ENCODE measurements at regions not wholly inside any gene's neighbourhood (a gene's known extent, or its start where the extent isn't known, plus 50 kb on each side); places are given as distances from the start of the nearest gene placed in this dataset.

GRCh38 chr5:24073107-24073506 is 565.7 kb downstream of the PRDM9 start:
- Histone ChIP-seq H3K36me3 (no peaks in the 10 kb centered on the region), H3K27ac (no peak overlapping the region), H3K4me3 (replicated peaks in 1 of 3) (no peak overlapping the region), H3K9me3 (no peaks in the 10 kb centered on the region), H3K4me1 (no peaks in the 10 kb centered on the region), H3K27me3 (no peaks in the 10 kb centered on the region)
- DNase-seq: no peak
- 62 to 68% methylated on average over 4 of the region's 4 CpGs for WGBS, 2 donors
- TF ChIP-seq, protein P1, sequence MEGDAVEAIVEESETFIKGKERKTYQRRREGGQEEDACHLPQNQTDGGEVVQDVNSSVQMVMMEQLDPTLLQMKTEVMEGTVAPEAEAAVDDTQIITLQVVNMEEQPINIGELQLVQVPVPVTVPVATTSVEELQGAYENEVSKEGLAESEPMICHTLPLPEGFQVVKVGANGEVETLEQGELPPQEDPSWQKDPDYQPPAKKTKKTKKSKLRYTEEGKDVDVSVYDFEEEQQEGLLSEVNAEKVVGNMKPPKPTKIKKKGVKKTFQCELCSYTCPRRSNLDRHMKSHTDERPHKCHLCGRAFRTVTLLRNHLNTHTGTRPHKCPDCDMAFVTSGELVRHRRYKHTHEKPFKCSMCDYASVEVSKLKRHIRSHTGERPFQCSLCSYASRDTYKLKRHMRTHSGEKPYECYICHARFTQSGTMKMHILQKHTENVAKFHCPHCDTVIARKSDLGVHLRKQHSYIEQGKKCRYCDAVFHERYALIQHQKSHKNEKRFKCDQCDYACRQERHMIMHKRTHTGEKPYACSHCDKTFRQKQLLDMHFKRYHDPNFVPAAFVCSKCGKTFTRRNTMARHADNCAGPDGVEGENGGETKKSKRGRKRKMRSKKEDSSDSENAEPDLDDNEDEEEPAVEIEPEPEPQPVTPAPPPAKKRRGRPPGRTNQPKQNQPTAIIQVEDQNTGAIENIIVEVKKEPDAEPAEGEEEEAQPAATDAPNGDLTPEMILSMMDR (IDR thresholded peaks at IDR 0.05): no peak
- no peak for TF ChIP-seq POLR2A (IDR thresholded peaks at IDR 0.05)
- intact Hi-C loops (cut with DNase I): no loop called here

GRCh38 chr5:24080046-24080445 is 564.7 kb downstream of the CDH10 start:
- Histone ChIP-seq H3K27ac (no peak overlapping the region), H3K4me1 (no peaks in the 10 kb centered on the region), H3K27me3 (no peaks in the 10 kb centered on the region), H3K4me3 (replicated peaks in 1 of 3) (no peak overlapping the region), H3K9me3 (no peaks in the 10 kb centered on the region), H3K36me3 (no peaks in the 10 kb centered on the region)
- WGBS, 2 donors: 56 to 73% methylated on average over 2 of the region's 2 CpGs
- intact Hi-C loops (cut with DNase I): no loop called here
- DNase-seq: no peak
- TF ChIP-seq POLR2A (IDR thresholded peaks at IDR 0.05): no peak
- TF ChIP-seq, protein P1 (IDR thresholded peaks at IDR 0.05): no peak

DNA sequence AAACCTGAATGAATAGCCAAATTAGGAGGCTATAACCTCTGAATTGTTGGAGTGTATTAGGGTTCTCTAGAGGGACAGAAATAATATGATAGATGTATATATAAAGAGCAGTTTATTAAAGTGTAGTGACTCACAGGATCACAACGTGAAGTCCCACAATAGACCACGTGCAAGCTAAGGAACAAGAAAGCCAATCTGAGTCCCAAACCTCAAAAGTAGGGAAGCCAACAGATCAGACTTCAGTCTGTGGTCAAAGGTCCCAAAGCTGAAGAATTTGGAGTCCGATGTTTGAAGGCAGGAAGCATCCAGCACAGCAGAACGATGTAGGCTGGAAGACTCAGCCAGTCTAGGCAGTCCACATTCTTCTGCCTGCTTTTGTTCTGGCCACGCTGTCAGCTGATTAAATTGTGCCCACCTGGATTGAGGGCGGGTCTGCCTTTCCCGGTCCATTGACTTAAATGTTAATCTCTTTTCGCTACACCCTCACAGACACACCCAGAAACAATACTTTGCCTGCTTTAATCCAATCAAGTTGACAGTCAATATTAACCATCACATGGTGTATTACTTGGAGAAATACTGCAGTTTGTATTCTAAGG is 550.6 kb downstream of the CDH10 start:
- no peak for DNase-seq
- intact Hi-C loops (cut with DNase I): no loop called here
- 66 to 70% methylated on average over 8 of the region's 8 CpGs for WGBS, 2 donors
- H3K4me1 ChIP-seq: no peaks in the 10 kb centered on the region
- no peak overlapping the region for H3K27ac ChIP-seq
- TF ChIP-seq, protein P1 (IDR thresholded peaks at IDR 0.05): no peak
- no peak for TF ChIP-seq POLR2A (IDR thresholded peaks at IDR 0.05)
- no peaks in the 10 kb centered on the region for H3K9me3 ChIP-seq
- H3K4me3 ChIP-seq (replicated peaks in 1 of 3): no peak overlapping the region
- no peaks in the 10 kb centered on the region for H3K36me3 ChIP-seq
- no peaks in the 10 kb centered on the region for H3K27me3 ChIP-seq

GRCh38 chr5:24102010-24102409 is 542.8 kb downstream of the CDH10 start:
- Histone ChIP-seq H3K9me3 (no peaks in the 10 kb centered on the region), H3K27ac (no peak overlapping the region), H3K4me1 (no peaks in the 10 kb centered on the region), H3K36me3 (no peaks in the 10 kb centered on the region), H3K27me3 (no peaks in the 10 kb centered on the region), H3K4me3 (replicated peaks in 1 of 3) (no peak overlapping the region)
- WGBS, 2 donors: 73 to 78% methylated on average over 2 of the region's 2 CpGs
- intact Hi-C loops (cut with DNase I): no loop called here
- TF ChIP-seq, protein P1 (IDR thresholded peaks at IDR 0.05): no peak
- no peak for TF ChIP-seq POLR2A (IDR thresholded peaks at IDR 0.05)
- no peak for DNase-seq

DNA sequence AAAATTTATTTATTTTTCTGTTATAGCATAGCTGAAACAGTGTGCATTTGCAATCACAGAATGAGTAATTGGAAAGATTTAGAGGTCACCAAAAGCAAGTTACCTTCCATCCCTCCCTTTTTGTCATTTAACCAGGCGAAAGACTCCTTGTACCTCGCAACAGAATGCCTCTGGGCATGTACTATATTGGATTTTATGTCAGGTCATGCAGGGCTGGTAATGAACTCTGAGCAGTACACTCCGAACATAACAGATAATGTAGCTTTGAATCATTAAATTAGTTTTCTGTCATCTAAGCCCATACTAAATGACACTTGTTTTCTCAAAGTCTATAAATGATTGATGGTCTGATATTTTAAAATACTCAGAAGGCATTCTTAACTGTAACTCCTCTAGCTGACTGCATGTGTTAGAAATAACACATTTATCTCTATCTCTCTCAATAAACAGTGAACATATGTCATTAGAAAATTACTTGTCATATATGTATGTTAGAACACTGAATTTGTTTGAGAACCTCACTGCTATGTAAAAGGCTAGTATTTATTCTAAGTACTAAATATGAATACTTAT is 541.2 kb downstream of the CDH10 start:
- no peaks in the 10 kb centered on the region for H3K36me3 ChIP-seq
- intact Hi-C loops (cut with DNase I): no loop called here
- H3K27me3 ChIP-seq: no peaks in the 10 kb centered on the region
- 70 to 75% methylated on average over 3 of the region's 3 CpGs for WGBS, 2 donors
- no peaks in the 10 kb centered on the region for H3K4me1 ChIP-seq
- H3K4me3 ChIP-seq (replicated peaks in 1 of 3): no peak overlapping the region
- DNase-seq: no peak
- H3K27ac ChIP-seq: no peak overlapping the region
- no peaks in the 10 kb centered on the region for H3K9me3 ChIP-seq
- TF ChIP-seq, protein P1 (IDR thresholded peaks at IDR 0.05): no peak
- TF ChIP-seq POLR2A (IDR thresholded peaks at IDR 0.05): no peak
